ENCODE measurements at regions not wholly inside any gene's neighbourhood (a gene's known extent, or its start where the extent isn't known, plus 50 kb on each side); places are given as distances from the start of the nearest gene placed in this dataset.
"Not testable (repeated sequence)": the region's sequence is repeated elsewhere in the genome, so short reads cannot be mapped to it uniquely, and the experiment has no call there.

DNA sequence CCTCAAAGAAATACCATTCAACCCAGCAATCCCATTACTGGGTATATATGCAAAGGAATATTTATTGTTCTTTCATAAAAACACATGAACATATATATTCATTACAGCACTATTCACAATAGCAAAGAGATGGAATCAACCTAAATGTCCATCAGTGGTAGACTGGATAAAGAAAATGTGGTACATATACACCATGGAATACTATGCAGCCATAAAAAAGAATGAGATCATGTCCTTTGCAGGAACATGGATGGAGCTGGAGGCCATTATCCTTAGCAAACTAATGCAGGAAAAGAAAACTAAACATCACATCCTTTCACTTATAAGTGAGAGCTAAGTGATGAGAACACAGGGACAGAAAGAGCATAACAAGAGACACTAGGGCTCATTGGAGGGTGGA is 142.7 kb upstream of the THY1 start:
- H3K4me1 Mint-ChIP-seq (ENCODE audit: low read depth); H3K27ac Mint-ChIP-seq; H3K4me3 Mint-ChIP-seq; H3K9me3 Mint-ChIP-seq; DNase-seq; H3K36me3 Mint-ChIP-seq (ENCODE audit: low read depth): not testable (repeated sequence)
- peaks cover 26% of the 10 kb centered on the region for H3K27me3 Mint-ChIP-seq

GRCh38 chr11:119560961-119561360 is 138.0 kb upstream of the THY1 start:
- H3K4me1 Mint-ChIP-seq (ENCODE audit: low read depth): no peaks in the 10 kb centered on the region
- peaks cover 50% of the 10 kb centered on the region for H3K27me3 Mint-ChIP-seq
- H3K4me3 Mint-ChIP-seq: no peak overlapping the region
- no peak for DNase-seq
- H3K36me3 Mint-ChIP-seq (ENCODE audit: low read depth): no peaks in the 10 kb centered on the region
- no peak overlapping the region for H3K27ac Mint-ChIP-seq
- H3K9me3 Mint-ChIP-seq: peaks cover 2% of the 10 kb centered on the region

GRCh38 chr11:119560291-119560690 is 137.3 kb upstream of the THY1 start:
- DNase-seq: no peak
- Mint-ChIP-seq H3K4me3 (no peak overlapping the region), H3K27ac (no peak overlapping the region), H3K9me3 (peaks cover 2% of the 10 kb centered on the region), H3K4me1 (ENCODE audit: low read depth) (no peaks in the 10 kb centered on the region), H3K27me3 (peaks cover 50% of the 10 kb centered on the region), H3K36me3 (ENCODE audit: low read depth) (no peaks in the 10 kb centered on the region)

- H3K4me3 Mint-ChIP-seq: no peak overlapping the region
- peaks cover 4% of the 10 kb centered on the region for H3K27me3 Mint-ChIP-seq
- no peaks in the 10 kb centered on the region for H3K4me1 Mint-ChIP-seq (ENCODE audit: low read depth)
- no peaks in the 10 kb centered on the region for H3K36me3 Mint-ChIP-seq (ENCODE audit: low read depth)
- DNase-seq: no peak
- no peaks in the 10 kb centered on the region for H3K9me3 Mint-ChIP-seq
- H3K27ac Mint-ChIP-seq: no peak overlapping the region
These were observed 129.1 kb upstream of the THY1 start for GRCh38 chr11:119552106-119552485.

- Mint-ChIP-seq H3K4me3 (no peak overlapping the region), H3K27me3 (no peaks in the 10 kb centered on the region), H3K4me1 (ENCODE audit: low read depth) (no peaks in the 10 kb centered on the region), H3K9me3 (no peaks in the 10 kb centered on the region), H3K36me3 (ENCODE audit: low read depth) (no peaks in the 10 kb centered on the region), H3K27ac (no peak overlapping the region)
- DNase-seq: no peak
These were observed 128.6 kb upstream of the THY1 start for GRCh38 chr11:119551420-119552105.

GRCh38 chr11:119550053-119550752 is 127.2 kb upstream of the THY1 start:
- Mint-ChIP-seq H3K36me3 (ENCODE audit: low read depth) (no peaks in the 10 kb centered on the region), H3K4me1 (ENCODE audit: low read depth) (no peaks in the 10 kb centered on the region), H3K9me3 (no peaks in the 10 kb centered on the region), H3K4me3 (no peak overlapping the region), H3K27ac (no peak overlapping the region), H3K27me3 (no peaks in the 10 kb centered on the region)
- no peak for DNase-seq

DNA sequence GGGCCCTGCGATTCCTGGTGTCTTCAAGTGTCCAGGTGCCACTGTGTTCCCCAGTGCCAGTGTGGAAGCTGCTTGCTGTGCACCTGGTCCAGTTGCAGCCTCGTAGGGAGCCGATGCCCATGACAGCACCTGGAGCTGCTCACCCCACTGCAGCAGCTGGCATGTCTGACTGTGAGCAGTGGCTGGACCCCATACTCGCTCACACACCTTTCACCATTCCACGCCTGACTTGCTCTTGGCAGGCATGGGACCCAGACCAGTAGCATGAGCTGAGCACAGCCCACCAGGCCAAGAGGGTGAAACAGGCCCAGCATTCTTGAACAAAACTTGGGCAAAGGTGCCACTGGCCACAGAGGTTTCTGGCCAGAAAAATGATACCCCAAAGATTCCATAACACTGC is 124.5 kb upstream of the THY1 start:
- Mint-ChIP-seq H3K36me3 (ENCODE audit: low read depth) (no peaks in the 10 kb centered on the region), H3K4me1 (ENCODE audit: low read depth) (no peaks in the 10 kb centered on the region), H3K4me3 (no peak overlapping the region), H3K9me3 (no peaks in the 10 kb centered on the region), H3K27ac (no peak overlapping the region), H3K27me3 (no peaks in the 10 kb centered on the region)
- no peak for DNase-seq

- H3K27me3 Mint-ChIP-seq: no peaks in the 10 kb centered on the region
- no peaks in the 10 kb centered on the region for H3K9me3 Mint-ChIP-seq
- no peak overlapping the region for H3K4me3 Mint-ChIP-seq
- no peaks in the 10 kb centered on the region for H3K4me1 Mint-ChIP-seq (ENCODE audit: low read depth)
- no peak for DNase-seq
- no peak overlapping the region for H3K27ac Mint-ChIP-seq
- no peaks in the 10 kb centered on the region for H3K36me3 Mint-ChIP-seq (ENCODE audit: low read depth)
These were observed 123.3 kb upstream of the THY1 start for GRCh38 chr11:119545978-119546915.

GRCh38 chr11:119540370-119541125 is 117.6 kb upstream of the THY1 start:
- peaks cover 6% of the 10 kb centered on the region for H3K27me3 Mint-ChIP-seq
- no peaks in the 10 kb centered on the region for H3K4me1 Mint-ChIP-seq (ENCODE audit: low read depth)
- no peak for DNase-seq
- H3K27ac Mint-ChIP-seq: no peak overlapping the region
- no peaks in the 10 kb centered on the region for H3K9me3 Mint-ChIP-seq
- no peak overlapping the region for H3K4me3 Mint-ChIP-seq
- no peaks in the 10 kb centered on the region for H3K36me3 Mint-ChIP-seq (ENCODE audit: low read depth)

- no peaks in the 10 kb centered on the region for H3K9me3 Mint-ChIP-seq
- DNase-seq: no peak
- H3K27me3 Mint-ChIP-seq: peaks cover 13% of the 10 kb centered on the region
- H3K4me3 Mint-ChIP-seq: no peak overlapping the region
- H3K36me3 Mint-ChIP-seq (ENCODE audit: low read depth): no peaks in the 10 kb centered on the region
- H3K27ac Mint-ChIP-seq: no peak overlapping the region
- no peaks in the 10 kb centered on the region for H3K4me1 Mint-ChIP-seq (ENCODE audit: low read depth)
These were observed 116.6 kb upstream of the THY1 start for GRCh38 chr11:119539583-119539982.

- Mint-ChIP-seq H3K27me3 (peaks cover 21% of the 10 kb centered on the region), H3K4me1 (ENCODE audit: low read depth) (peaks cover 1% of the 10 kb centered on the region), H3K27ac (no peak overlapping the region), H3K9me3 (no peaks in the 10 kb centered on the region), H3K36me3 (ENCODE audit: low read depth) (no peaks in the 10 kb centered on the region), H3K4me3 (no peak overlapping the region)
- no peak for DNase-seq
These were observed 115.8 kb upstream of the THY1 start for GRCh38 chr11:119538753-119539152.

DNA sequence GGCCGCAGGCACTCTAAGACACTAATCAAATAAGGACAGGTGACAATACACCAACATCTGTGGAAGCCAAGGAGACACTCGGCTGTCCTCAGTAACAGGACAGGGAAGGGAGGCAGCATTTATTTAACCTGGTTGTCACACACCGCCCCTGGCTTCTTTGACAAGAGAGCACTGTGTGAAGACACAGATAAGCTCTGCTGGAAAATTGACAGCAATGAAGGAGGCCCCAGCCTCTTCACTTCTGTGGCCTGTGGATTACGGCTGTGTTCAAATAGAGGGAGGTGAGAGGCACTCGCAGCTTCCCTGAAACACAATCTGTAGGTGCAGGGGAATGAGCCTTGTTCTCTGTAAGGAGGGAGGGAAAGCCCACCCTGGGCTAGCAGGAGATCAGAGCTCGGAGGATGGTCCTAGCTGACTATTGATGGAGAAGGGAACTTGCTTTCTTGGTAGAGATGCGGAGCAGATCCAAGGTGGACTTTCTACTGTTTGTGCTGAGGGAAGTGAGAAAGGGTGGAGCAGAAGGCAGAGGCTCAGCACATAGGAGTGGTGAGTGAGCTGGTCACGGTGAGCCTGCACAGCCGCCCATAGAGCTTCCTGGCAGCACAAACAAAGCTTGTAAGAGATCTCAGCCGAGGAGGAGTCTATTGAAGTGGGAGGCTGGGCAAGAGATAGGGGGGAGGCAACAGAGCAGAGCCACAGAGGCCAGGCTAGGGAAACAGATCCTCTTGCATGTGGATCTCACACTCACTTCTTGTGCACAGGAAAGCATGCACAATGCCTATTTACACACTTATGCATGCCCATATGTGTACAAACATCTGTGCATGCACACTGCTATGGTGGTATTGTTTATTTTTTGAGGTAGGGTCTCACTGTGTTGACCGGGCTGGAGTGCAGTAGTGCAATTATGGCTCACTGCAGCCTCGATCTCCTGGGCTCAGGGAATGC is 114.6 kb upstream of the THY1 start:
- H3K27me3 Mint-ChIP-seq: peaks cover 25% of the 10 kb centered on the region
- no peak overlapping the region for H3K4me3 Mint-ChIP-seq
- DNase-seq: no peak

DNA sequence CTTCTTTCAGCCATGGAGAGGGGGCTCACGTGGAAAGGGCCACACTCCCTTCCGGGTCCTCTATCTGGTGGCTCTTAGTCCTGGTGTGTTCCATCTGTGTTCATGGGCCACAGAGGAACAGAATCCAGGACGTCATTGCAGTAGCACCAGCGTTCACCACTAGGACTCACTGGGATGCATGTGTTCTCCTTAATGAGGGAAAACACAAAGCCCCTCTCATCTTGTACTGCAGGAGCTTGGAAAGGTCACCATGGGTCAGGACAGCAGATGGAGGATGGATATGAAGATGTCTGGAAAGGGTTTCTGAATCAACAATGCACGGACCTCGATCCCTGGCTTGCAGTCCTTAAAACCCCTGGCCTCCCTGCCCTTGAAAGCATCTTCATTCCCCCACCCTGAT is 113.8 kb upstream of the THY1 start:
- H3K27ac Mint-ChIP-seq: no peak overlapping the region
- H3K4me1 Mint-ChIP-seq (ENCODE audit: low read depth): peaks cover 1% of the 10 kb centered on the region
- H3K27me3 Mint-ChIP-seq: peaks cover 25% of the 10 kb centered on the region
- no peak for DNase-seq
- H3K9me3 Mint-ChIP-seq: no peaks in the 10 kb centered on the region
- H3K4me3 Mint-ChIP-seq: no peak overlapping the region
- H3K36me3 Mint-ChIP-seq (ENCODE audit: low read depth): no peaks in the 10 kb centered on the region

More for the DNA sequence above, 114.6 kb upstream of the THY1 start:
- Mint-ChIP-seq H3K9me3 (no peaks in the 10 kb centered on the region), H3K4me1 (ENCODE audit: low read depth) (peaks cover 1% of the 10 kb centered on the region), H3K36me3 (ENCODE audit: low read depth) (no peaks in the 10 kb centered on the region), H3K27ac (no peak overlapping the region)

Measured in activated T-cell treated with anti-CD3 and anti-CD28 coated beads, Interleukin-2, amount 50 U/mL, for 24 hours (primary cell).